NCI-H510A (cell line): ENCODE measurements at regions not wholly inside any gene's neighbourhood (a gene's known extent, or its start where the extent isn't known, plus 50 kb on each side); places are given as distances from the start of the nearest gene placed in this dataset.
A peak's percentile ranks its signal among the peaks of the same experiment; 100 is the strongest.
"Not testable (repeated sequence)": the region's sequence is repeated elsewhere in the genome, so short reads cannot be mapped to it uniquely, and the experiment has no call there.

Experiments
- DNase-seq: peaks from one replicate; lab custom pipeline; 2025; lab: John Stamatoyannopoulos, UW

- DNase-seq, result no peak
Measured at GRCh38 chr7:106523482-106523881, 137.5 kb downstream of the CCDC71L start.

DNA sequence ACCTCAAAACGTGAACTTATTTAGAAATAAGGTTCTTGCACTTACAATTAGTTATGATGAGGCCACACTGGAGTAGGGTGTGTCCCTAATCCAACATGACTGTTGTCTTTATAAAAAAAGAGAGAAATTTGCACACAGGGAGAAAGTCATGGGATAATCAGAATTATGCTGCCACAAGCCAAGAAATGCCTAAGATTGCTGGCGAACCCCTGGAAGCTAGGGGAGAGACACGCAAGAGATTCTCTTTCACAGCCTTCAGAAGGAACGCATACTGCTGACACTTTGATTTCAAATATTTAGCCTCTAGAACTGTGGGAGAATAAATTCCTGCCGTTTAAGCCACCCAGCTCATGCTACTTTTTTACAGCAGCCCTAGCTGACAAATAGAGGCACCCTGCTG lies 138.3 kb downstream of the CCDC71L start:
- DNase-seq, result no peak

DNA sequence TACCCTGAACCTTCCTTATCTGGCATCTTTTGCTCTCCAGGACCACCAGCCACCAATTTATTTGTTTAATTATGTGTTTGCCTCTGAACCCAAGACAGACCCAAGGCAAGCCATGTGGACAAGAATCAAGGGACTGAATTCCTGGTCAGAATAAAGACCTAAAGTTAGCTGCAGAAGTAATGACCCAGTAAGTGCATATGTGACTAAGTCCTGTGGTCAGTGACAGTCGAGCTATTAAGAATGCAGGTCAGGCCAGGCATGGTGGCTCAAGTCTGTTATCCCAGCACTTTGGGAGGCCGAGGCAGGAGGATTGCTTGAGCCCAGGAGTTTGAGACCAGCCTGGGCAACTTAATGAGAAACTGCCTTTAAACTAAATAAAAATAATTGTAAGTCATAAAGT lies 139.4 kb downstream of the CCDC71L start:
- no peak for DNase-seq

DNA sequence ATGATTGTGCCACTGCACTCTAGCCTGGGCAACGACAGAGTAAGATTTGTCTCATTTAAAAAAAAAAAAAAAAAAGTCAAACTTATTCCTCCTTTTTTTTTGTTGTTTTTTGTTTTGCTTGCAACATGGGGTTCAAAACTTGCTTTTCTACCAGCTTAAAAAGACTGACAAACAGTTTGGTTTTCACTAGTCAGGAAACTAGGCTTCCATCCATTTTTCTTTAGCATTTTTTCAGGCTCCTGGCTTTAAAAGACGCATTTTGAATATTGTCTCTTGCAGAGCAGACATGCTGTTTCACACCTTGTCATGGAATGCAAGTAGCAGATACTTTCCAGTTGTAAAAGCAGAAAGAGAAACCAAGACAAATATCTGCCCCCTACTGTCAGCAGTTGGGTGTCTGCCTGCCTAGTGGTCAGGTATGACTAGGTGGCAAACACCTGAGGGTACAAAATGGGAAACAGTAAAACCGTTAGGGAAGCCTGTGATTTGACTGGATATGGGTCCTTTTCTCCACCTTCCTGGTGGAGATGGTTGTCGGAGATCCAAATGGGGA lies 139.9 kb downstream of the CCDC71L start:
- DNase-seq, result no peak

DNA sequence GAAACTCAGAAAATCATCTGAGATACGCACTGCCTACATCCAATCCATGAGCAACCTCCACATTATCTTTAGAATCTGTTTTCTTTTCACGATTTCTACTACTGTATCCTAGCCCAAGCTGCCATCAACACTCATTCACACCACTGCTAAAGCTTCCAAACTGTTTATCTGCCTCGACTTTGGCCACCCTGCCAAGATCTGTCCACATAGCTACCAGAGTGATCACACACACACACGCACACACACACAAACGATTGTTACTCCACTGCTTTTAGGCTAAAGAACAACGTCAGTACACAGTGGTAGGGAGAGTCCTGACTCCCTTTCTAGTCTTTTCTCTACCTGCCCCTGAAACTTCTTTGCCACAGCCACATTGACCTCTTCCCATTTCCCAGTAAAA lies 142.0 kb downstream of the CCDC71L start:
- DNase-seq, result no peak

DNA sequence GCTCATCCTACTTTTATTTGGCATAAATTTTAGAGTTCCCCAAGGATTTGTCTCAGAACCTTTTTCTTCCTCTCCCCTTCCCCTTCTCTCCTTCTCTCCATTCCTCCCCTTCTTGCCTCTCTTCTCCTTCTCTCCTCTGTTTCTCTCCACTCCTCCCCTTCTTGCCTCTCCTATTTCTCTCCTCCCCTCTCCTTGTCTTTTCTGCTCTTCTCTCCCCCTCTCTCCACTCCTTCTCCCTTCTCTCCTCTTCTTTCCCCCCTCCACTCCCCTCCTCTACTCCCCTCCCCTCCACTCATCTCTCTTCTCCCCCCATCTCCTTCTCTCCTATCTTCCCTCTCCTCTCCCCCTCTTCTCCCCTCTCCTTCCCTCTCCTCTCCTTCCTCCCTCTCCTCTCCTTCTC lies 142.7 kb downstream of the CCDC71L start:
- DNase-seq, result no peak

DNA sequence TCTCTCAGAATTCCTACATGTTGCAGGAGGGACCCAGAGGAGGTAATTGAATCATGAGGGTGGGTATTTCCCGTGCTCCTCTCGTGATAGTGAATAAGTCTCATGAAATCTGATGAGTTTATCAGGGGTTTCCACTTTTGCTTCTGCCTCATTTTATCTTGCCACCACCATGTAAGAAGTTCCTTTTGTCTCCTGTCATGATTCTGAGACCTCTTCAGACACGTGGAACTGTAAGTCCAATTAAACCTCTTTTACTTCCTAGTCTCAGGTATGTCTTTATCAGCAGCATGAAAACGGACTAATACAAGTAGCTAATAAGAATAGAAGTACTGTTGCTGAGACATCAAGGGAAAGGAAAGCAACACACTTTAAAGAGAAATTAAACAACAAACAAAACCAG lies 143.4 kb downstream of the CCDC71L start:
- DNase-seq, result no peak

DNA sequence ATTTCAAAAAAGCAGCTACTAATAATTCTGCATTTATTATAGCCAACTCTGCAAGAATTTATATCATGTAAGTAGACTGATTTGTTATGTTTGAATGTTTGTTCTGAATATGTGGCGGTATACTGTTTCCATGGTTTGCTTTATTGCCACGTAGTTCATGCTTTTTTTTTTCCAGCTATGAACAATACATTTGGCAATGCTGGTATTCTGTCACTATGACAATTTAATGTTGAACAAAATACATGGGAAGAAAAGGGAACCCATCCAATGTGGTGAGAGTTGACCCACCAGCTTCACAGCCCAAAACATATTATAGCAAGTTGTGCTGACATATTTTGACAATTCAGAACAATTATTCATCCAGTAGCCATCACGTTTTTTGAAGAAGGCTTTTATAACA lies 145.6 kb downstream of the CCDC71L start:
- DNase-seq, result no peak

DNA sequence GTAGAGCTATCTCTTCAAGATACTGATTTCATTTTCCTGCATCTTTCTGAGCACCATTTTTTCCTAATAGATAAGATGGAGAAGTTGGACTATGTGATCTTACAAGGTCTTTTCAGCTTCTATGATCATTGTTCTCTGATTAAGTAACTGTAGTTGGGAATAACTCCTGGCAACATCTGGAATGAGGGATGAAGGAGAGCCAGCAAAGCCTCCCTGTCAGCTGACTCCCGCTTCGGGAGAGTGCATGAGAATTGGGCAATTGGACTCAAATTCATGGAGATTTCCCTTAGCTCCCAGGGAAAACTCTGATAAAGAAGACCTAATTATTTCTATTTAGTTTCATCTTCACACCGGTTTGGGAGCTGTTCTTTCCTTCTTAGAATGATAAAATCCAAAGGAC lies 146.1 kb downstream of the CCDC71L start:
- DNase-seq, result no peak

DNA sequence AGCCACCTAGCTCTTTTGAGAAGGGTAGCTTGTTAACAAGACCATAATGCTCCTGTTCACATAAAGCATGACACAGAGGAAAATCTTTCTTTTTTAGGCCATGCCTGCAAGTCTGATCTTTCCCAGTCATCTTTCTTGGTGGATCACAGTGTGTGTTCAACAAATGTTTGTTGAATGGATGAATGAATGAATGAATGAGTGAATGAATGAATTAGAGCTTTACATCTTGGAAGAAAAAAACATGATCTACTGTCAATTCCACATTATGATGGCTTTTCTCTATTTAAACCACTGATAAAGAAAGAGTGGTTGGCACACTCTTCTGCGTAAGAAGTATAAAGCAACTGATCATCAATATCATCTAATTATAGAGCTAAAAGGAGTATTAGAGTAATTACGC lies 148.7 kb downstream of the CCDC71L start:
- DNase-seq, result no peak

GRCh38 chr7:106504645-106505044 lies 156.3 kb downstream of the CCDC71L start:
- DNase-seq, result no peak

- DNase-seq, result no peak
Measured at GRCh38 chr7:106504207-106504606, 156.8 kb downstream of the CCDC71L start.

DNA sequence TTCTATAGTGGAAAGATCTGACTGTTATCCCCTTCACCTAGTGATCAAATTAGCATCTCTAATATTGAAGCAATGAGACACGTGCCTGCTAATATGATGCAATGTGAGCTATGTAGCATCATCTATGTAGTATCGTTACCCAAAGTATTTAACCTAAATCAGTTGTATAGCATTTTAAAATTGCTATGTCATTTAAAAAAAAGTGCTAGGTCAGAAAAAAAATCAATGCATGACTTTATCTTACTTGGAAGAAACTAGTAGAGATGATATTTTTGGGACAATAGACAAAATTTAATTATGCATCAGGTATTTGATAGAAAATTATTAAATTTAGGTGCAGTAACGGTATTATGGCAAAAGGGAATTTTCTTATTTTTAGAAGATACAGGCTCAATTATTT lies 157.3 kb downstream of the CCDC71L start:
- DNase-seq, result no peak

DNA sequence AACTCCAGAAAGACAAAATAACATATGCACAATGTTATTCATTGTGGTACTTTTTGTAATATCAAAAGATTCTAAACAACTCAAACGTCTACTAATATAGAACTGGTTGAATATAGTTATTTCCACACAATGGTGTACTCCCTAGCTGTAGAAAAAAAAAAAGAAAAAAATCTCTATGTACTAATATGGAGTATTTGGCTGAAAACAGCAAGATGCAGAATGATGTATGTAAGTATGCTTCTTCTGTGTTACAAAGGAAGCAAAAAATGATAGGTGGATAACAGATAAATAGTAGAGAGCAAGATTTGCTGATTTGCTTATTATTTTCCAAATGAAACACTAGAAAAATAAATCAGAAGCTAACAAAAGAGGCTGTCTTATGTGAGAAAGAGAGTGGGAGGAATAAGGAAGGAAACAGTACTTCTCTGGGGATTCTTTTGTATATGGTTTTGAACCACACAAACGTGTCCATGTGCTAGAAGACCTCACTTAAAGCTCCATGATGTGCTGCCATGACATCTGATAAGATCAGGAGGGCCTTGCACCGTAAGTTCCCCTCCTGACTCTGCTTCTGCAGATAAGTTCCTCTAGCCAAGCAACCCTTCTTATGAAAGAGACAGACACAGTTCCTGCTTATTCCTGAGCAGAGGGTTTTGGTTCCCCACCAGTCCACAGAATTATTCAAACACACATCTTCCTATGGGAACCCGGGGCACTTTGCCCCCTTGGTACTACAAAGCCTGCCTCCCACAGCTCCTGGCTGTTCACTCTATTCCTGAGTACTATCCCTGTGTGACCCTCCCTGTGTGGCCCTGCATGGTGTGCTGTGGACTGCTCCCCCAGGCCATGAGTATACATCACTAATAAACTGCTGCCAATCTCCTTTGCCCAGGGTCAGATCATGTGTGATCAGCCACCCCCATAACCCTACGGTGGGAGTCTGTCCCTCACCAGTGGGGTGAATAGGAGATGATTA lies 159.1 kb downstream of the CCDC71L start:
- DNase-seq, result no peak

DNA sequence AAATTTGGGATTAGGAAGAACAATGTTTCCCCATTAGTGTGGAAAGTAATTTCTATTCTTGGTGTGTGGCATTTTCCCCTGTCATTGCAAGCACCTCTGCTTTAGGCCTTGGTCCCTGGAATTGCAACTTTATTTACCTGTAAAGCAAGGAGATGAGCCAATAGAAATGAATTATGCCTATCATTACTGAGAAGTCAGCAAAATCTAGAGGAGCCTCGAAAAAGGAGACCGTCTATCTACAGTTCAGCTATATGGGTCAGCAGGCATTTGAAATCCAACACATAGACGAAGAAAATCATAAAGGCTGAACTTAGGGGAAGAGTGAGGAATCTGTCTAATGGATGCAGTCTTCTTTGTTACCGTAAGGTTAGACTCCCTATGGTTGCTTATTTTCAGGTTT lies 161.1 kb downstream of the CCDC71L start:
- DNase-seq, result no peak

DNA sequence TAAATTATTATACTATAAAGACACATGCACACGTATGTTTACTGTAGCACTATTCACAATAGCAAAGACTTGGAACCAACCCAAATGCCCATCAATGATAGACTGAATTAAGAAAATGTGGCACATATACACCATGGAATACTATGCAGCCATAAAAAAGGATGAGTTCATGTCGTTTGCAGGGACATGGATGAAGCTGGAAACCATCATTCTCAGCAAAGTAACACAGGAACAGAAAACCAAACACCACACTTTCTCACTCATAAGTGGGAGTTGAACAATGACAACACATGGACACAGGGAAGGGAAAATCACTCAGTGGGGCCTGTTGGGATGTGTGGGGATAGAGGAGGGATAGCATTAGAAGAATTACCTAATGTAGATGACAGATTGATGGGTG lies 163.0 kb downstream of the CCDC71L start:
- not testable (repeated sequence) for DNase-seq

- peak; percentile 4 for DNase-seq
Measured at GRCh38 chr7:106493041-106493731, 167.8 kb downstream of the CCDC71L start.

- DNase-seq, result no peak
Measured at GRCh38 chr7:106488465-106488864, 172.5 kb downstream of the CCDC71L start.

GRCh38 chr7:106487892-106488291 lies 173.1 kb downstream of the CCDC71L start:
- no peak for DNase-seq

- no peak for DNase-seq
Measured at GRCh38 chr7:106486331-106486730, 174.6 kb downstream of the CCDC71L start.

- no peak for DNase-seq
Measured at GRCh38 chr7:106485919-106486318, 175.0 kb downstream of the CCDC71L start.

- no peak for DNase-seq
Measured at GRCh38 chr7:106485031-106485551, 175.9 kb downstream of the CCDC71L start.

- no peak for DNase-seq
Measured at GRCh38 chr7:106484562-106484961, 176.4 kb downstream of the CCDC71L start.
